ENCODE measurements at regions not wholly inside any gene's neighbourhood (a gene's known extent, or its start where the extent isn't known, plus 50 kb on each side); places are given as distances from the start of the nearest gene placed in this dataset.

DNA sequence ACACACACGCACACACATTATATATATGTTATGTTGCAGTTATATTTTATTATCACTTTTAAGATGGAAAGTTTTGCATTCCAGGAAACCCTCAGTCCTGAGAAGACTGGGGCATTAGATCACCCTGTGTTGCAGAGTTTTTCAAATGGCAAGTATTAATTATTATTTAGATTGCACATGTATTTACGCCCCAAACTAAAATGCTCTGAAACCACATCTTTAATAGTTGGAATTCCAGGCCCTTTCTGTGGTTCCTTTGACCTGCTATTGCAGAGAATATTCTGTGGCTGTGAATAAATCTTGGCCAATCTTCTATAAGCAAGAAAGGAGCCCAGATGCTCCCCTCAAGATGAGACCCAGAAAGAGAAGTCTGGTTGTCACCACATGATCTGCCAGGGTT lies 427.0 kb upstream of the TNP1 start:
- TF ChIP-seq, protein P1, sequence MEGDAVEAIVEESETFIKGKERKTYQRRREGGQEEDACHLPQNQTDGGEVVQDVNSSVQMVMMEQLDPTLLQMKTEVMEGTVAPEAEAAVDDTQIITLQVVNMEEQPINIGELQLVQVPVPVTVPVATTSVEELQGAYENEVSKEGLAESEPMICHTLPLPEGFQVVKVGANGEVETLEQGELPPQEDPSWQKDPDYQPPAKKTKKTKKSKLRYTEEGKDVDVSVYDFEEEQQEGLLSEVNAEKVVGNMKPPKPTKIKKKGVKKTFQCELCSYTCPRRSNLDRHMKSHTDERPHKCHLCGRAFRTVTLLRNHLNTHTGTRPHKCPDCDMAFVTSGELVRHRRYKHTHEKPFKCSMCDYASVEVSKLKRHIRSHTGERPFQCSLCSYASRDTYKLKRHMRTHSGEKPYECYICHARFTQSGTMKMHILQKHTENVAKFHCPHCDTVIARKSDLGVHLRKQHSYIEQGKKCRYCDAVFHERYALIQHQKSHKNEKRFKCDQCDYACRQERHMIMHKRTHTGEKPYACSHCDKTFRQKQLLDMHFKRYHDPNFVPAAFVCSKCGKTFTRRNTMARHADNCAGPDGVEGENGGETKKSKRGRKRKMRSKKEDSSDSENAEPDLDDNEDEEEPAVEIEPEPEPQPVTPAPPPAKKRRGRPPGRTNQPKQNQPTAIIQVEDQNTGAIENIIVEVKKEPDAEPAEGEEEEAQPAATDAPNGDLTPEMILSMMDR (conservative IDR thresholded peaks at IDR 0.05; ENCODE audit: low read depth, low read length) = no peak
- TF ChIP-seq EZH2 (IDR thresholded peaks at IDR 0.05; ENCODE audit: borderline replicate concordance, low read depth, low read length, poor library complexity, severe bottlenecking) = no peak
